Lung (tissue), 11 donors: ENCODE measurements at regions not wholly inside any gene's neighbourhood (a gene's known extent, or its start where the extent isn't known, plus 50 kb on each side); places are given as distances from the start of the nearest gene placed in this dataset.

Source experiments
- ATAC-seq: fragments of 200-7000 bp; cut with Tn5 transposase; one replicate; pipeline ENCODE4 v1.9.1; 2020; ENCODE audit warnings: moderate number of reproducible peaks; ENCODE audit not compliant: insufficient read depth, low FRiP score
- DNase-seq, 3 donors: peaks; one replicate each; pipeline ENCODE4 v3.0.0-alpha.2; 2013 to 2017
- H3K27ac ChIP-seq, 2 donors: one replicate each; pipeline ENCODE4 v1.5.1; 2013; ENCODE audit warnings: mild to moderate bottlenecking in 2 of 2, moderate library complexity in 2 of 2, control low read depth in 1 of 2, inconsistent platforms in 1 of 2, low read depth in 1 of 2, low read length in 1 of 2
- H3K27me3 ChIP-seq, 3 donors: one replicate each; pipeline ENCODE4 v1.5.1; 2013; ENCODE audit warnings: low read length in 2 of 3; ENCODE audit not compliant: control insufficient read depth in 3 of 3, insufficient read depth in 3 of 3
- H3K36me3 ChIP-seq, 4 donors: one replicate each; pipeline ENCODE4 v1.5.1; 2013; ENCODE audit warnings: low read length in 4 of 4, mild to moderate bottlenecking in 1 of 4, moderate library complexity in 1 of 4; ENCODE audit not compliant: control insufficient read depth in 4 of 4, insufficient read depth in 4 of 4
- H3K4me1 ChIP-seq, 5 donors: one replicate each; pipeline ENCODE4 v1.5.1; 2013; ENCODE audit warnings: low read length in 5 of 5, mild to moderate bottlenecking in 2 of 5, moderate library complexity in 1 of 5; ENCODE audit not compliant: control insufficient read depth in 5 of 5, insufficient read depth in 5 of 5
- H3K4me3 ChIP-seq: one replicate; pipeline ENCODE4 v1.5.1; 2013; ENCODE audit warnings: mild to moderate bottlenecking, control low read depth, moderate library complexity
- H3K9ac ChIP-seq, 2 donors: one replicate each; pipeline ENCODE4 v1.5.1; 2013; ENCODE audit warnings: low read length in 2 of 2, control low read depth in 1 of 2; ENCODE audit not compliant: insufficient read depth in 1 of 2
- H3K9me3 ChIP-seq, 4 donors: one replicate each; pipeline ENCODE4 v1.5.1; 2013; ENCODE audit warnings: low read length in 3 of 4, mild to moderate bottlenecking in 1 of 4, moderate library complexity in 1 of 4; ENCODE audit not compliant: control insufficient read depth in 4 of 4, insufficient read depth in 3 of 4
- CTCF ChIP-seq: IDR thresholded peaks from 2 replicates; pipeline ENCODE4 v1.5.1; 2012; ENCODE audit warnings: mild to moderate bottlenecking; ENCODE audit errors: control extremely low read depth, extremely low read depth
- WGBS, 2 donors: extraction: QIAGEN DNeasy Blood & Tissue Kit; methylation state at CpG; one replicate each; pipeline ENCODE4 v1.1.7; 2013; 5-methylcytosine and 5-hydroxymethylcytosine counted together
- donor health status: control.
- donor health status: control.
- donor health status: Bipolar disorder and iron deficiency.
- donor health status: healthy.
- donor health status: DM: yes; HTN: yes; CAD: no.

GRCh38 chr5:164597293-164597900 is 1092.0 kb downstream of the MAT2B start:
- Histone ChIP-seq H3K36me3 (no peaks in the 10 kb centered on the region), H3K27ac (no peak overlapping the region), H3K4me3 (no peak overlapping the region), H3K27me3 (no peaks in the 10 kb centered on the region), H3K9me3 (peaks cover 0 to 3% (median 0%) of the 10 kb centered on the region in 4 donors), H3K4me1 (no peaks in the 10 kb centered on the region), H3K9ac (no peak overlapping the region)
- DNase-seq (no peak), ATAC-seq (no peak)
- WGBS, 2 donors, result 55 to 58% methylated on average over 5 of the region's 5 CpGs
- no peak for TF ChIP-seq CTCF

GRCh38 chr5:164600274-164600673 is 1094.9 kb downstream of the MAT2B start:
- no peak for ATAC-seq
- Histone ChIP-seq H3K36me3 (no peaks in the 10 kb centered on the region), H3K9me3 (peaks cover 0 to 3% (median 0%) of the 10 kb centered on the region in 4 donors), H3K4me1 (no peaks in the 10 kb centered on the region), H3K27me3 (no peaks in the 10 kb centered on the region), H3K9ac (no peak overlapping the region), H3K4me3 (no peak overlapping the region), H3K27ac (no peak overlapping the region)
- WGBS, 2 donors, result 60 to 63% methylated on average over 2 of the region's 2 CpGs
- TF ChIP-seq CTCF, result no peak
- peak in 2 of 3 donors; percentile 11 to 54 for DNase-seq

- TF ChIP-seq CTCF, result no peak
- no peak for ATAC-seq
- H3K4me3 ChIP-seq, result no peak overlapping the region
- no peak for DNase-seq
- no peak overlapping the region for H3K27ac ChIP-seq
- H3K4me1 ChIP-seq, result no peaks in the 10 kb centered on the region
- 96 to 97% methylated on average over 31 of the region's 31 CpGs for WGBS, 2 donors
- peaks cover 0 to 3% (median 0%) of the 10 kb centered on the region in 4 donors for H3K9me3 ChIP-seq
- no peak overlapping the region for H3K9ac ChIP-seq
- H3K36me3 ChIP-seq, result no peaks in the 10 kb centered on the region
- no peaks in the 10 kb centered on the region for H3K27me3 ChIP-seq
These were observed 1095.6 kb downstream of the MAT2B start for GRCh38 chr5:164600929-164601535.

- H3K27ac ChIP-seq, result no peak overlapping the region
- TF ChIP-seq CTCF, result no peak
- no peak overlapping the region for H3K9ac ChIP-seq
- ATAC-seq (no peak), DNase-seq (no peak)
- H3K36me3 ChIP-seq, result no peaks in the 10 kb centered on the region
- WGBS, 2 donors, result 94 to 97% methylated on average over 4 of the region's 4 CpGs
- H3K9me3 ChIP-seq, result no peaks in the 10 kb centered on the region
- no peaks in the 10 kb centered on the region for H3K4me1 ChIP-seq
- H3K4me3 ChIP-seq, result no peak overlapping the region
- H3K27me3 ChIP-seq, result no peaks in the 10 kb centered on the region
These were observed 1103.1 kb downstream of the MAT2B start for GRCh38 chr5:164608507-164608906.
